GM12874 (cell line): ENCODE measurements at regions not wholly inside any gene's neighbourhood (a gene's known extent, or its start where the extent isn't known, plus 50 kb on each side); places are given as distances from the start of the nearest gene placed in this dataset.

Experiments used
- CTCF ChIP-seq: IDR thresholded peaks from 2 replicates; pipeline ENCODE4 v1.5.1; 2011; ENCODE audit warnings: low read depth, mild to moderate bottlenecking, control low read depth, low read length, moderate library complexity; ENCODE audit not compliant: insufficient read depth

DNA sequence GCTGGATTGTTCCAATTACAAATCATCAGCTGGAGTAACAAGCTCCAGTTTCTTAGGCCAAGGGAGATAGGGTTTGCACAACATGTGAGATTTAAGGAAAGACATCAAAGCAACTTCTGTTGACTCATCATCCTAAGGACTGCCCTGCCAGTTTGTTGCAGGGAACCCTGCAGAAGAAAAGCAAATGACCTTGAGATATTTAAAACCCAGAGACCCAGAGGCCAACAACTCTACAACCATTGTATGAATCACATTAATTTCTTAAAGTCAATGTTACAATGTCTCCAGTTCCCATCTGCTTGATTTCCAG lies 491.8 kb upstream of the ACVR2A start:
- no peak for TF ChIP-seq CTCF

DNA sequence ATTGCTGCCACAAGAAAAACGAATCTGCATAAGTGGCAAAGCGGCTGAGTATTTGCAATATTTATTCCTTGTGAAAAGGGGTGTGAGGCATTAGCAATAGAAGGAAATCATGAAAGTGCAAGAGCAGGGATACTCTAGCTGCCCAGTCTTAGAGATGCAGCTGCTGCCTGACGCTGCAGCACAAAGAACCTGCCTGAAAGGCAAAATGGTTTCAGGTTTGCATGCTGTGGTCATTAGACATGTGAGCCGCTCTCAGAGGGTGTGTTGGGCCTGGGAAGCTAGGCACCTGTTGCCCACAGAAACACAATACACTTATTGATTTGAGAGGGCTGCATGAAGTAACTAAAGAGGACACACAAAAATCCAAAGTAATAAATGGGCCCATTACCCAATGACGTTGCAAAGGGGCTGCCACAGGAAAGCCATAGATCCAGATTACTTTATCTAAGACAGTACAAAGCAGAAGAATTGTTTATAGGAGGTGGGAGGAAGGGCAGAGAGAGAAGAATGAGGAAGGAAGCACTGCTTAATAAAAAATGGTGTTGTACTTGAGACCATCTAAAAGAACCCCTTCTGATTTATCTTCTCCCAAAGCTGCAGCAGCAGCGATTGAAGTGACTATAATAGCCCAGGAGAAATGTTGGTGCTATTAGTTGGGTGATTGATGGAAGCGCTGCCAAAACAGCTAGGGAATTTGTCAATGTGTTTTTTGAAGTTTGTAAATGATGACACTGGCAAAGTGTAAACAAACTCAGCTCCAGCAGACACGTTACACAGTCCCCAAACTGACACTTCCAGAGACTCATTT lies 492.4 kb upstream of the ACVR2A start:
- no peak for TF ChIP-seq CTCF

- no peak for TF ChIP-seq CTCF
Observed at GRCh38 chr2:147351784-147352183, 493.0 kb upstream of the ACVR2A start.

DNA sequence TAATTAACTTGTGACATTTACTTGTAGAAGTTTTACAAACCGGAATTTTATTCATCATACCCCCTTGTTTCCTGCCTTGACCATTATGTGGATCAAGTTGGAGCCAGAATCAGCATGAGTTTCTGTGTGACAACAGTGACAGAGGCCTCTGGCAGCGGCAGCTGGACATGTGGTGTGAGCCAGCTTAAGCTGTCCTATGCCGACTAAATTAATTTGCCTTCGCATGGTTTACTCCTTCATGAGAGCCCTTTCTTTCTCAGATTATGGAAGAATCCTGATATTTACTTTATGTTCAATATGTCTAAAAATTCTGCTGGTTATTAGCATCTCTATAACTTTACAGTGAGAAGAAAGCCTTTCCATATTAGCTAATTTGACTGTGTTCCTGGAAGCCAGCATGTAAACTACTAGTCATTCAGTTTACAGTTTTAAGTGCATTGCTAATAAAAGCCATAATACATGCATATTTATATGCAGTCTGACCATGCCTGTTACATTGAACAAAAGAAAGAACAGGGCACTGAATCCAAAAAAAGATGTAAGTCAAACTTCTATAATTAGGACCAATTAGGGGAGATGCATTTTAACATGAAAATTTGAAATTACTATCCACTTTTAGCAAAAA lies 495.8 kb upstream of the ACVR2A start:
- TF ChIP-seq CTCF = no peak

DNA sequence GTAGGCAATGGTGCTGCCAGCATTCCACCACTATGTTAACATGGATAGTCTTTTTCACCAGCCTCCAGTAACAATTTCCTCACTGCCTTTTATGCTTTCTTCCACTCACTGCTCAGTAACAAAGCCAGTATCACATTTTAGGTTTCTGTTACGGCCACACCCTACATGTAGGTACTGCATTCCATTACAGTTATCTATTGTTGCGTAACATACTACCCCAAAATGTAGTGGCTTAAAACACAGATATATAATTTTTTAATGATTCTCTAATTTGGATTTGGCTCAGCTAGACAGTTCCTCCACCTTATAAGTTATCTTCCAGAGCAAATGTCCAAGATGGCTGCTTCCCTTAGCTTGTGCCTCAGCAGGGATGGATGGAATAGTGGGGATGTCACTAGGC lies 498.7 kb upstream of the ACVR2A start:
- TF ChIP-seq CTCF = no peak

DNA sequence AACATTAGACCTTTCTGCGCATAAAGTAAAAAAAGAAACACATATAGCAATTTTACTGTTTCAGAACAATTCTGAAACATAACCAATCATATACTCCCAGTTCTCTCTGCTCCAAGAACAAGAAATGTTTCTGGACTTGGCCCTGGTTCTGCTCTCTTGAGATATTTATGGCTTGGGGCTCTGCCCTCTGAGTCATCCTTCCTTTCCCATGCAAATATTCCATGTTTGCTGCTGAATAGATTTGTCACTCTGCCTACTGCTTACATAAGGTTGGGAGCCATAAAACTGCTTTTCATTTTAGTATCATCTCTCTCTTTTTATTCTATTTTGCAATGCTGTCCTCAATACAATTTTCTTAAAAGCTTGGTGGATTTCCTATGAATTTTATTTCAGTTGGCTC lies 499.6 kb upstream of the ACVR2A start:
- no peak for TF ChIP-seq CTCF

- no peak for TF ChIP-seq CTCF
Observed at GRCh38 chr2:147342329-147342728, 502.5 kb upstream of the ACVR2A start.
